Stimulated activated CD4-positive, alpha-beta T cell treated with anti-CD3 and anti-CD28 coated beads, Interleukin-4, amount 100 ng/mL, for 24 hours (primary cell): ENCODE measurements at regions not wholly inside any gene's neighbourhood (a gene's known extent, or its start where the extent isn't known, plus 50 kb on each side); places are given as distances from the start of the nearest gene placed in this dataset.
A peak's percentile ranks its signal among the peaks of the same experiment; 100 is the strongest.
"Not testable (repeated sequence)": the region's sequence is repeated elsewhere in the genome, so short reads cannot be mapped to it uniquely, and the experiment has no call there.

ENCODE experiments used
- DNase-seq: peaks from one replicate; pipeline ENCODE4 v3.0.0-alpha.2; 2020

- DNase-seq, result no peak
These were observed 493.0 kb upstream of the ACVR2A start for GRCh38 chr2:147351784-147352183.

GRCh38 chr2:147348931-147349555 is 495.8 kb upstream of the ACVR2A start:
- DNase-seq, result no peak

GRCh38 chr2:147346142-147346541 is 498.7 kb upstream of the ACVR2A start:
- DNase-seq, result no peak

- no peak for DNase-seq
These were observed 499.6 kb upstream of the ACVR2A start for GRCh38 chr2:147345246-147345645.

- DNase-seq, result no peak
These were observed 502.5 kb upstream of the ACVR2A start for GRCh38 chr2:147342329-147342728.

GRCh38 chr2:147331790-147332419 is 512.9 kb upstream of the ACVR2A start:
- peak; percentile 56 for DNase-seq

GRCh38 chr2:147330925-147331324 is 513.9 kb upstream of the ACVR2A start:
- no peak for DNase-seq

GRCh38 chr2:147327613-147328012 is 517.2 kb upstream of the ACVR2A start:
- peak; percentile 24 for DNase-seq

GRCh38 chr2:147325990-147326389 is 518.8 kb upstream of the ACVR2A start:
- DNase-seq, result no peak

GRCh38 chr2:147320146-147320545 is 524.7 kb upstream of the ACVR2A start:
- no peak for DNase-seq

GRCh38 chr2:147311058-147311430 is 533.8 kb upstream of the ACVR2A start:
- DNase-seq, result no peak

- no peak for DNase-seq
These were observed 534.3 kb upstream of the ACVR2A start for GRCh38 chr2:147310335-147311057.

- DNase-seq, result peak; percentile 48
These were observed 547.0 kb upstream of the ACVR2A start for GRCh38 chr2:147297820-147298219.

GRCh38 chr2:147294825-147295392 is 549.9 kb upstream of the ACVR2A start:
- no peak for DNase-seq

- no peak for DNase-seq
These were observed 550.6 kb upstream of the ACVR2A start for GRCh38 chr2:147293991-147294824.

GRCh38 chr2:147288131-147288530 is 556.7 kb upstream of the ACVR2A start:
- DNase-seq, result peak; percentile 33

- no peak for DNase-seq
These were observed 568.9 kb upstream of the ACVR2A start for GRCh38 chr2:147275943-147276342.

GRCh38 chr2:147273628-147274027 is 571.2 kb upstream of the ACVR2A start:
- DNase-seq, result no peak

- DNase-seq, result no peak
These were observed 571.7 kb upstream of the ACVR2A start for GRCh38 chr2:147273106-147273505.

- DNase-seq, result not testable (repeated sequence)
These were observed 575.2 kb upstream of the ACVR2A start for GRCh38 chr2:147269581-147269980.

GRCh38 chr2:147260241-147260640 is 584.6 kb upstream of the ACVR2A start:
- DNase-seq, result no peak

- DNase-seq, result no peak
These were observed 589.0 kb upstream of the ACVR2A start for GRCh38 chr2:147255812-147256211.
